ENCODE measurements at regions not wholly inside any gene's neighbourhood (a gene's known extent, or its start where the extent isn't known, plus 50 kb on each side); places are given as distances from the start of the nearest gene placed in this dataset.
"Not testable (repeated sequence)": the region's sequence is repeated elsewhere in the genome, so short reads cannot be mapped to it uniquely, and the experiment has no call there.

- ATAC-seq (ENCODE audit: low FRiP score) (no peak), DNase-seq (no peak)
- Histone ChIP-seq H3K36me3 (ENCODE audit: control insufficient read depth in 1 of 2, insufficient read depth in 2 of 2, low read length in 1 of 2) (no peaks in the 10 kb centered on the region), H3K9me3 (ENCODE audit: control insufficient read depth, low read length) (no peaks in the 10 kb centered on the region), H3K27me3 (ENCODE audit: control insufficient read depth in 1 of 2, insufficient read depth in 2 of 2, low read length in 1 of 2) (no peaks in the 10 kb centered on the region), H3K4me3 (ENCODE audit: low read length in 2 of 2) (no peak overlapping the region), H3K27ac (ENCODE audit: low read depth in 1 of 2, low read length in 2 of 2) (no peak overlapping the region), H3K4me1 (ENCODE audit: control insufficient read depth in 1 of 2, insufficient read depth in 2 of 2, low read length in 2 of 2) (no peaks in the 10 kb centered on the region)
- 84 to 85% methylated on average over 1 of the region's 1 CpG for WGBS, 2 donors
- intact Hi-C loops (cut with DNase I), result no loop called here
These were observed 1122.1 kb upstream of the SEL1L start for GRCh38 chr14:82655770-82656169.

GRCh38 chr14:82657186-82657675 lies 1123.6 kb upstream of the SEL1L start:
- H3K4me1 ChIP-seq (ENCODE audit: control insufficient read depth in 1 of 2, insufficient read depth in 2 of 2, low read length in 2 of 2), result no peaks in the 10 kb centered on the region

GRCh38 chr14:82661258-82661657 lies 1127.6 kb upstream of the SEL1L start:
- no peaks in the 10 kb centered on the region for H3K4me1 ChIP-seq (ENCODE audit: control insufficient read depth in 1 of 2, insufficient read depth in 2 of 2, low read length in 2 of 2)
- no peaks in the 10 kb centered on the region for H3K27me3 ChIP-seq (ENCODE audit: control insufficient read depth in 1 of 2, insufficient read depth in 2 of 2, low read length in 1 of 2)
- 87 to 88% methylated on average over 2 of the region's 2 CpGs for whole genome bisulfite sequencing, 2 donors
- no peak overlapping the region for H3K4me3 ChIP-seq (ENCODE audit: low read length in 2 of 2)
- no peaks in the 10 kb centered on the region for H3K36me3 ChIP-seq (ENCODE audit: control insufficient read depth in 1 of 2, insufficient read depth in 2 of 2, low read length in 1 of 2)
- H3K9me3 ChIP-seq (ENCODE audit: control insufficient read depth, low read length), result no peaks in the 10 kb centered on the region
- intact Hi-C loops (cut with DNase I), result no loop called here
- ATAC-seq (ENCODE audit: low FRiP score), result no peak
- no peak for DNase-seq
- no peak overlapping the region for H3K27ac ChIP-seq (ENCODE audit: low read depth in 1 of 2, low read length in 2 of 2)

More at GRCh38 chr14:82657186-82657675, 1123.6 kb upstream of the SEL1L start:
- DNase-seq (no peak), ATAC-seq (ENCODE audit: low FRiP score) (no peak)
- Histone ChIP-seq H3K4me3 (ENCODE audit: low read length in 2 of 2) (no peak overlapping the region), H3K9me3 (ENCODE audit: control insufficient read depth, low read length) (no peaks in the 10 kb centered on the region), H3K36me3 (ENCODE audit: control insufficient read depth in 1 of 2, insufficient read depth in 2 of 2, low read length in 1 of 2) (no peaks in the 10 kb centered on the region), H3K27me3 (ENCODE audit: control insufficient read depth in 1 of 2, insufficient read depth in 2 of 2, low read length in 1 of 2) (no peaks in the 10 kb centered on the region), H3K27ac (ENCODE audit: low read depth in 1 of 2, low read length in 2 of 2) (no peak overlapping the region)
- intact Hi-C loops (cut with DNase I), result no loop called here
- WGBS, 2 donors, result 79 to 89% methylated on average over 4 of the region's 4 CpGs

GRCh38 chr14:82667006-82667405 lies 1133.4 kb upstream of the SEL1L start:
- no peak overlapping the region for H3K4me3 ChIP-seq (ENCODE audit: low read length in 2 of 2)
- no peaks in the 10 kb centered on the region for H3K9me3 ChIP-seq (ENCODE audit: control insufficient read depth, low read length)
- no peak overlapping the region for H3K27ac ChIP-seq (ENCODE audit: low read depth in 1 of 2, low read length in 2 of 2)
- ATAC-seq (ENCODE audit: low FRiP score) (peak; percentile 76), DNase-seq (no peak)
- no peaks in the 10 kb centered on the region for H3K27me3 ChIP-seq (ENCODE audit: control insufficient read depth in 1 of 2, insufficient read depth in 2 of 2, low read length in 1 of 2)
- H3K36me3 ChIP-seq (ENCODE audit: control insufficient read depth in 1 of 2, insufficient read depth in 2 of 2, low read length in 1 of 2), result no peaks in the 10 kb centered on the region
- H3K4me1 ChIP-seq (ENCODE audit: control insufficient read depth in 1 of 2, insufficient read depth in 2 of 2, low read length in 2 of 2), result peaks cover 0 to 2% of the 10 kb centered on the region in 2 donors
- intact Hi-C loops (cut with DNase I), result no loop called here
- WGBS, 2 donors, result 2 to 6% methylated on average over 4 of the region's 4 CpGs

- ATAC-seq (ENCODE audit: low FRiP score), result no peak
- Histone ChIP-seq H3K9me3 (ENCODE audit: control insufficient read depth, low read length) (no peaks in the 10 kb centered on the region), H3K27ac (ENCODE audit: low read depth in 1 of 2, low read length in 2 of 2) (no peak overlapping the region), H3K27me3 (ENCODE audit: control insufficient read depth in 1 of 2, insufficient read depth in 2 of 2, low read length in 1 of 2) (no peaks in the 10 kb centered on the region), H3K4me3 (ENCODE audit: low read length in 2 of 2) (no peak overlapping the region), H3K4me1 (ENCODE audit: control insufficient read depth in 1 of 2, insufficient read depth in 2 of 2, low read length in 2 of 2) (peaks cover 0 to 2% of the 10 kb centered on the region in 2 donors), H3K36me3 (ENCODE audit: control insufficient read depth in 1 of 2, insufficient read depth in 2 of 2, low read length in 1 of 2) (no peaks in the 10 kb centered on the region)
- DNase-seq, result no peak
- 4 to 5% methylated on average over 4 of the region's 4 CpGs for WGBS, 2 donors
- intact Hi-C loops (cut with DNase I), result no loop called here
These were observed 1133.8 kb upstream of the SEL1L start for GRCh38 chr14:82667501-82667900.

- intact Hi-C loops (cut with DNase I), result no loop called here
- no peaks in the 10 kb centered on the region for H3K4me1 ChIP-seq (ENCODE audit: control insufficient read depth in 1 of 2, insufficient read depth in 2 of 2, low read length in 2 of 2)
- no peak for ATAC-seq (ENCODE audit: low FRiP score)
- H3K4me3 ChIP-seq (ENCODE audit: low read length in 2 of 2), result no peak overlapping the region
- H3K27me3 ChIP-seq (ENCODE audit: control insufficient read depth in 1 of 2, insufficient read depth in 2 of 2, low read length in 1 of 2), result no peaks in the 10 kb centered on the region
- H3K27ac ChIP-seq (ENCODE audit: low read depth in 1 of 2, low read length in 2 of 2), result no peak overlapping the region
- 98 to 100% methylated on average over 2 of the region's 2 CpGs for WGBS, 2 donors
- no peak for DNase-seq
- H3K9me3 ChIP-seq (ENCODE audit: control insufficient read depth, low read length), result no peaks in the 10 kb centered on the region
- H3K36me3 ChIP-seq (ENCODE audit: control insufficient read depth in 1 of 2, insufficient read depth in 2 of 2, low read length in 1 of 2), result no peaks in the 10 kb centered on the region
These were observed 1142.8 kb upstream of the SEL1L start for GRCh38 chr14:82676403-82676802.

- Histone ChIP-seq H3K36me3 (ENCODE audit: control insufficient read depth in 1 of 2, insufficient read depth in 2 of 2, low read length in 1 of 2) (no peaks in the 10 kb centered on the region), H3K27ac (ENCODE audit: low read depth in 1 of 2, low read length in 2 of 2) (no peak overlapping the region), H3K4me3 (ENCODE audit: low read length in 2 of 2) (no peak overlapping the region), H3K4me1 (ENCODE audit: control insufficient read depth in 1 of 2, insufficient read depth in 2 of 2, low read length in 2 of 2) (no peaks in the 10 kb centered on the region), H3K27me3 (ENCODE audit: control insufficient read depth in 1 of 2, insufficient read depth in 2 of 2, low read length in 1 of 2) (no peaks in the 10 kb centered on the region), H3K9me3 (ENCODE audit: control insufficient read depth, low read length) (no peaks in the 10 kb centered on the region)
- ATAC-seq (ENCODE audit: low FRiP score) (no peak), DNase-seq (no peak)
- WGBS, 2 donors, result 0 to 14% methylated on average over 1 of the region's 1 CpG
- intact Hi-C loops (cut with DNase I), result no loop called here
These were observed 1156.3 kb upstream of the SEL1L start for GRCh38 chr14:82689948-82690347.

GRCh38 chr14:82691191-82691590 lies 1157.5 kb upstream of the SEL1L start:
- ATAC-seq (ENCODE audit: low FRiP score); H3K36me3 ChIP-seq (ENCODE audit: control insufficient read depth in 1 of 2, insufficient read depth in 2 of 2, low read length in 1 of 2); H3K4me1 ChIP-seq (ENCODE audit: control insufficient read depth in 1 of 2, insufficient read depth in 2 of 2, low read length in 2 of 2); intact Hi-C loops (cut with DNase I); H3K27me3 ChIP-seq (ENCODE audit: control insufficient read depth in 1 of 2, insufficient read depth in 2 of 2, low read length in 1 of 2); H3K27ac ChIP-seq (ENCODE audit: low read depth in 1 of 2, low read length in 2 of 2); H3K9me3 ChIP-seq (ENCODE audit: control insufficient read depth, low read length); H3K4me3 ChIP-seq (ENCODE audit: low read length in 2 of 2); DNase-seq: not testable (repeated sequence)

- H3K36me3 ChIP-seq (ENCODE audit: control insufficient read depth in 1 of 2, insufficient read depth in 2 of 2, low read length in 1 of 2), result no peaks in the 10 kb centered on the region
- no peaks in the 10 kb centered on the region for H3K9me3 ChIP-seq (ENCODE audit: control insufficient read depth, low read length)
- intact Hi-C loops (cut with DNase I), result no loop called here
- no peaks in the 10 kb centered on the region for H3K27me3 ChIP-seq (ENCODE audit: control insufficient read depth in 1 of 2, insufficient read depth in 2 of 2, low read length in 1 of 2)
- DNase-seq (no peak), ATAC-seq (ENCODE audit: low FRiP score) (no peak)
- no peak overlapping the region for H3K27ac ChIP-seq (ENCODE audit: low read depth in 1 of 2, low read length in 2 of 2)
- no peak overlapping the region for H3K4me3 ChIP-seq (ENCODE audit: low read length in 2 of 2)
- H3K4me1 ChIP-seq (ENCODE audit: control insufficient read depth in 1 of 2, insufficient read depth in 2 of 2, low read length in 2 of 2), result no peaks in the 10 kb centered on the region
- WGBS, 2 donors, result 93 to 96% methylated on average over 4 of the region's 4 CpGs
These were observed 1161.2 kb upstream of the SEL1L start for GRCh38 chr14:82694820-82695219.

Measured in aorta (tissue), 5 donors.